Natural killer cell (primary cell): ENCODE measurements at regions not wholly inside any gene's neighbourhood (a gene's known extent, or its start where the extent isn't known, plus 50 kb on each side); places are given as distances from the start of the nearest gene placed in this dataset.

Experiments used
- ATAC-seq, 3 donors: fragments of 150-1000 bp in 2 of 3; fragments of 200-7000 bp in 1 of 3; cut with Tn5 transposase; 1 replicate in 1 of 3; 2 replicates in 2 of 3; pipeline ENCODE4 v1.10.0; 2021; ENCODE audit warnings: mild to moderate bottlenecking in 2 of 3, moderate library complexity in 2 of 3
- DNase-seq, 2 donors: peaks; one replicate each; pipeline versions ENCODE4 v3.0.0 to v3.0.0-alpha.2; 2013 to 2021; ENCODE audit warnings: mixed read lengths in 1 of 2
- H3K27ac ChIP-seq: one replicate; pipeline ENCODE4 v1.5.1; 2013; ENCODE audit warnings: mild to moderate bottlenecking, low read length
- H3K27me3 ChIP-seq: one replicate; pipeline ENCODE4 v1.6.1; 2013; ENCODE audit warnings: low read length; ENCODE audit not compliant: control insufficient read depth, insufficient read depth
- H3K36me3 ChIP-seq: one replicate; pipeline ENCODE4 v1.6.1; 2013; ENCODE audit warnings: low read length; ENCODE audit not compliant: control insufficient read depth, insufficient read depth
- H3K4me1 ChIP-seq: one replicate; pipeline ENCODE4 v1.6.1; 2013; ENCODE audit warnings: low read length; ENCODE audit not compliant: control insufficient read depth, insufficient read depth
- H3K4me3 ChIP-seq: one replicate; pipeline ENCODE4 v1.5.1; 2013; ENCODE audit warnings: low read length
- H3K9me3 ChIP-seq: one replicate; pipeline ENCODE4 v1.6.1; 2013; ENCODE audit warnings: low read length; ENCODE audit not compliant: control insufficient read depth, insufficient read depth
- H3K27ac Mint-ChIP-seq, 2 donors: one replicate each; pipeline ENCODE4 v1.8.0; 2022; ENCODE audit warnings: mild to moderate bottlenecking in 2 of 2, mixed read lengths in 2 of 2, moderate library complexity in 1 of 2
- H3K27me3 Mint-ChIP-seq, 2 donors: one replicate each; pipeline ENCODE4 v1.8.0; 2022; ENCODE audit warnings: low read depth in 2 of 2, mixed read lengths in 2 of 2
- H3K36me3 Mint-ChIP-seq: one replicate; pipeline ENCODE4 v1.8.0; 2022; ENCODE audit warnings: mixed read lengths
- H3K4me1 Mint-ChIP-seq, 2 donors: one replicate each; pipeline ENCODE4 v1.8.0; 2022; ENCODE audit warnings: mixed read lengths in 2 of 2
- H3K4me3 Mint-ChIP-seq: one replicate; pipeline ENCODE4 v1.8.0; 2022; ENCODE audit warnings: mild to moderate bottlenecking, moderate library complexity, mixed read lengths
- H3K9me3 Mint-ChIP-seq, 2 donors: one replicate each; pipeline ENCODE4 v1.8.0; 2022; ENCODE audit warnings: mixed read lengths in 2 of 2
- CTCF ChIP-seq: fragments of 200-600 bp; IDR thresholded peaks from one replicate; pipeline ENCODE4 v1.8.0; 2022; ENCODE audit warnings: antibody characterized with exemption
- WGBS: methylation state at CpG from one replicate; pipeline ENCODE4 v1.1.7; 2013; ENCODE audit warnings: missing lambda C conversion rate; ENCODE audit not compliant: insufficient coverage; 5-methylcytosine and 5-hydroxymethylcytosine counted together
- intact Hi-C: fragments of 100-400 bp; cut with micrococcal nuclease; formaldehyde crosslinking; loops from one replicate; pipeline ENCODE4 v1.14.2; 2022

GRCh38 chr11:131253656-131254151 is 116.7 kb upstream of the NTM start:
- Mint-ChIP-seq H3K9me3 (peaks cover 0 to 4% of the 10 kb centered on the region in 2 donors), H3K27me3 (peaks cover 0 to 3% of the 10 kb centered on the region in 2 donors), H3K36me3 (no peaks in the 10 kb centered on the region), H3K27ac (no peak overlapping the region), H3K4me3 (no peak overlapping the region), H3K4me1 (no peaks in the 10 kb centered on the region)
- Histone ChIP-seq H3K4me1 (no peaks in the 10 kb centered on the region), H3K27me3 (no peaks in the 10 kb centered on the region), H3K36me3 (no peaks in the 10 kb centered on the region), H3K4me3 (no peak overlapping the region), H3K9me3 (no peaks in the 10 kb centered on the region), H3K27ac (no peak overlapping the region)
- ATAC-seq: no peak
- 19% methylated on average over 5 of the region's 9 CpGs for WGBS
- intact Hi-C loops: no loop called here
- no peak for DNase-seq
- no peak for TF ChIP-seq CTCF

- no peaks in the 10 kb centered on the region for H3K9me3 ChIP-seq
- Mint-ChIP-seq H3K36me3 (no peaks in the 10 kb centered on the region), H3K4me1 (no peaks in the 10 kb centered on the region), H3K4me3 (no peak overlapping the region), H3K27ac (no peak overlapping the region), H3K27me3 (peaks cover 0 to 6% of the 10 kb centered on the region in 2 donors), H3K9me3 (peaks cover 0 to 4% of the 10 kb centered on the region in 2 donors)
- no peaks in the 10 kb centered on the region for H3K4me1 ChIP-seq
- H3K4me3 ChIP-seq: no peak overlapping the region
- ATAC-seq: no peak
- no peaks in the 10 kb centered on the region for H3K36me3 ChIP-seq
- intact Hi-C loops: no loop called here
- TF ChIP-seq CTCF: no peak
- no peak for DNase-seq
- H3K27ac ChIP-seq: no peak overlapping the region
- H3K27me3 ChIP-seq: no peaks in the 10 kb centered on the region
- WGBS: 30% methylated on average over 7 of the region's 7 CpGs
These were observed 116.2 kb upstream of the NTM start for GRCh38 chr11:131254254-131254653.

- DNase-seq (no peak), ATAC-seq (no peak)
- Mint-ChIP-seq H3K36me3 (peaks cover 7% of the 10 kb centered on the region), H3K4me1 (no peaks in the 10 kb centered on the region), H3K27me3 (no peaks in the 10 kb centered on the region), H3K9me3 (peaks cover 6 to 12% of the 10 kb centered on the region in 2 donors), H3K4me3 (no peak overlapping the region), H3K27ac (no peak overlapping the region)
- H3K4me1 ChIP-seq: no peaks in the 10 kb centered on the region
- H3K9me3 ChIP-seq: no peaks in the 10 kb centered on the region
- TF ChIP-seq CTCF: no peak
- no peaks in the 10 kb centered on the region for H3K36me3 ChIP-seq
- no peak overlapping the region for H3K4me3 ChIP-seq
- H3K27me3 ChIP-seq: no peaks in the 10 kb centered on the region
- 75% methylated on average over 4 of the region's 5 CpGs for WGBS
- intact Hi-C loops: no loop called here
- no peak overlapping the region for H3K27ac ChIP-seq
These were observed 96.2 kb upstream of the NTM start for GRCh38 chr11:131274233-131274632.

GRCh38 chr11:131275580-131275979 is 94.8 kb upstream of the NTM start:
- Mint-ChIP-seq H3K9me3 (peaks cover 5 to 11% of the 10 kb centered on the region in 2 donors), H3K4me3 (no peak overlapping the region), H3K36me3 (peaks cover 7% of the 10 kb centered on the region), H3K27ac (no peak overlapping the region), H3K4me1 (no peaks in the 10 kb centered on the region), H3K27me3 (no peaks in the 10 kb centered on the region)
- Histone ChIP-seq H3K27me3 (no peaks in the 10 kb centered on the region), H3K9me3 (no peaks in the 10 kb centered on the region), H3K27ac (no peak overlapping the region), H3K4me3 (no peak overlapping the region), H3K4me1 (no peaks in the 10 kb centered on the region), H3K36me3 (no peaks in the 10 kb centered on the region)
- TF ChIP-seq CTCF: no peak
- ATAC-seq: no peak
- WGBS: 87% methylated on average over 9 of the region's 9 CpGs
- no peak for DNase-seq
- intact Hi-C loops: no loop called here
